ENCODE measurements at regions not wholly inside any gene's neighbourhood (a gene's known extent, or its start where the extent isn't known, plus 50 kb on each side); places are given as distances from the start of the nearest gene placed in this dataset.
"Not testable (repeated sequence)": the region's sequence is repeated elsewhere in the genome, so short reads cannot be mapped to it uniquely, and the experiment has no call there.

DNA sequence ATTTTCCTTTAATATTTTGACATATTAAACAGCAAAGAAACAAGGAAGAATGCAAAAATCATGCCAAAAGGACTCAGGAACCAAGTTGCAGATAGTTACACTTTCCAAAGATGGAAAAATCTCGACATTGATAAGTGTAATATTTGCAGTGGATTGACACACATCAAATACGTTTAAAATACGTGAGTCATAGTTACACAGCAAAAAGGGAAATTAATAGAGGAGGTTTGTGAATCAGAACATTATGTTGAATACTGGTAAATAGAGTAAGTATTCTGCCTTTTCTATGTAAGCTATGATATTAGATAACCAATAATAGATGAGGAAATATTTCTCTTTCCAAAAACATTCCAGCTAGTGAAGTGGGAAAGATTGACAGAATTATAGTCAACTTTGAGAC, 1761.3 kb upstream of the IGFBP7 start:
- DNase-seq (ENCODE audit: low read depth in 1 of 2, low spot score in 1 of 2): no peak

DNA sequence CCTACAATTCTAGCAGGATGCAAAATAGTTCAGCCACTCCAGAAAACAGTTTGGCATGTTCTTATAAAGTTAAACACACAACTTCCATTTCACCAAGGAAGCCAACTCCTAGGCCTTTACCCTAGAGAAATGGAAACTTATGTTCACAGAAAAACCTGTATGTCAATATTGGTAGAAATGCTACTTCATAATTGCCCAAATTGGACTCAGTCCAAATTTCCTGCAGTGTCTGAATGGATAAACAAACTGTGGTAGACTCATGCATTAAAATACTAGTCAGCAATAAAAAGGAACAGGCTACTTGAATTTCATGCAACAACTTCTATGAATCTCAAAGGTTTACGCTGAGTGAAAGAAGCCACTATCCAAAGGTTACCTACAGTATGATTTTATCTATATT, 1738.8 kb upstream of the IGFBP7 start:
- no peak for DNase-seq (ENCODE audit: low read depth in 1 of 2, low spot score in 1 of 2)

DNA sequence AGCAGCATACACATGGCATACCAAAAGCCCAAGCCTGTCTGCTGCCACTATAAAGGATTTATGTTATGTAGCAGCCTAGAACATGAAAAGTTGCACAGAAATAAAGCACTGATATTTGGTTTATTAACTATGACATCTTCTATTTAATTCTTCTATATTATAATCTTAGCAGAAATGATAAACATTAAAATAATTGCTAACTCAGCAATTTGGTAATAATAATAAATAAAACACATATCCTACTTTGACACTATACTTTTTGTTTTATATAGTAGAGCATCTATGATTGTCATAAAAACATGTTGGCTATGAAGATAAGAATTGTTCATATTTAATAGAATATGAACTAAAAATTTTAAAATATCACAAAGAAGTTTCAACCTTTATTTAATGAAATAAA, 1733.3 kb upstream of the IGFBP7 start:
- DNase-seq (ENCODE audit: low read depth in 1 of 2, low spot score in 1 of 2): no peak

DNA sequence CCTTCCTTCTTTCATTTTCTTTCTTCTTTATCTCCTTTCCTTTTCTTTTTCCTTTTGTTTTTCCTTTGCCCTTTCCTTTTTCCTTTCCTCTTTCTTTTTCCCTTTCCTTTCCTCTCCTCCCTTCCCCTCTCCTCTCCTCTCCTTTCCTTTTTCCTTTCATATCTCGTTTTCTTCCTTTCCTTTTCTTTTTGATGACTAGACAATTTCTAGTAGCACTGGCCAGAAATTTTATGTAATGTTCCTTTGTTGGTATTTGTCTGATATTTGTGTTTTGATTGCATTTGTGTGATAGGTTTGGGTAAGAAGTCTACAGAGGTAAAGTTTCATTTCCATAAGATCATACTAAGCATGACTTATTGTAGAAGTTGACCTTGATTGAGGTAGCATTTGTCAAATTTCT, 1722.9 kb upstream of the IGFBP7 start:
- DNase-seq (ENCODE audit: low read depth in 1 of 2, low spot score in 1 of 2): no peak

DNA sequence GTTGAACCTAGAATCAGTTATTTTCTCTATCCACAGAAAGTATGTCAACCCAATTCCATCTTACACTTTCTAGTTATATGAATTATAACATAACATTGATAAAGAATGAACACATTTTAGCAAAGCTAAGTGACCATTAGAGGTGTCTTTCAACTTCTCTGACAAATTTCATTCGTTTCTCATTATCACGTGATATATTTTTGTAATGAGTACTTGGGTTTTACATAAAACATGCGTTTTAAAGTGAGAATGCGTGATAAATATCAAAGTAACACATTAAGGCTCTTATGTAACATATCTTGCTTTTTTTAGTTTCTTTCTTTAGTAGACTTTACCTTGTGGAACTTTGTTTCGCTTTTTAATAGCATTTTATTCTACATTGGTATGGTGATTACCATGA, 1715.1 kb upstream of the IGFBP7 start:
- DNase-seq (ENCODE audit: low read depth in 1 of 2, low spot score in 1 of 2): no peak

DNA sequence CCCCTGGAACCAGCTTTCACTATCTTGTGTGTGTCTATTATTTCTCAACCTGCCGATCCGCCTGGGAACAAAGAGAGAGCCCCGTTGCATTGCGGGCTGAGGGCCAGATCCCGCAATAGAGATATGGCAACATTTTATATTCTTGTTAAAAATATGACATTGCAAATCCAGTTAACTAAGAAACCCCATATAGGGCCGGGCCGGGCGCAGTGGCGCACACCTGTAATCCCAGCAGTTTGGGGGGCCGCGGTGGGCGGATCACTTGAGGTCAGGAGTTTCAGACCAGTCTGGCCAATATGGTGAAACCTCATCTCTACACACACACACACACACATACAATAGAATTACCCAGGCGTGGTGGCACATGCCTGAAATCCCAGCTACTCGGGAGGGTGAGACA, 1708.4 kb upstream of the IGFBP7 start:
- not testable (repeated sequence) for DNase-seq (ENCODE audit: low read depth in 1 of 2, low spot score in 1 of 2)

DNA sequence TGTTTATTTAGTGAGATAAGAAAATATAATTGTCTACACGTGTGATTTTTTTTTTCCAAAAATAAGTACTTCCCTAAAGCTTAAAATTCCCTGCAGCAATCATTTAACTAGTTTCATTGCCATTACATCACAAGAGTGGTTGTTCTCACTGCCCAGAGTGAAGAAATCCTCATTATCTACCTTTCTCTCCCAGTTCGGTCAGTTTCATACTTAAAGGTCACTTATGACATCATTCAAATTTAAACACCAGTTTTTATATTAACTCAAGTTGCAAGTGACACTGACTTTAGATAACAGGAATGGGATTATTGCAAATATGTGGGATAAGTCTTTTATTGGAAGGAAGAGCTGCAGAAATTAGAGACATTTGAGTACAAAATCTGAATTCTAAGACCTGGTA, 1699.8 kb upstream of the IGFBP7 start:
- DNase-seq (ENCODE audit: low read depth in 1 of 2, low spot score in 1 of 2): no peak

DNA sequence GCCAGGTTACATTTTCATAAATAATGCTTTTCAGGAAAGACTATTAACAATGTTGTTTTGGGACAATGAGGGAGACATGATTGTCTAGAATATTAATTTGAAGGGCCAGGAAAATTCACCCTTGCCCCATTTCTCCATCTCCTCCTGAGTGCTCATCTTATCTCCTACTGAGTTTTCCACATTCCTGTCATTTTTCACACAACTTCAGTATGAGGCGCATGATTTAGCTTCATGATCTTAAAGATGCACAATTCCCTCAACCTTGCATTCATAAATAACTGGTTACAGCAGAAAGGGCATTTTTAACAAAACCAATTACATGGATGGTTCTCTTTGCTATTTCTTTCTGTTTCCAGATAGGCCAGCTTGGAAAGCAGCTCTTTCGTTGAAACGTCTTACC, 1699.2 kb upstream of the IGFBP7 start:
- DNase-seq (ENCODE audit: low read depth in 1 of 2, low spot score in 1 of 2): no peak

DNA sequence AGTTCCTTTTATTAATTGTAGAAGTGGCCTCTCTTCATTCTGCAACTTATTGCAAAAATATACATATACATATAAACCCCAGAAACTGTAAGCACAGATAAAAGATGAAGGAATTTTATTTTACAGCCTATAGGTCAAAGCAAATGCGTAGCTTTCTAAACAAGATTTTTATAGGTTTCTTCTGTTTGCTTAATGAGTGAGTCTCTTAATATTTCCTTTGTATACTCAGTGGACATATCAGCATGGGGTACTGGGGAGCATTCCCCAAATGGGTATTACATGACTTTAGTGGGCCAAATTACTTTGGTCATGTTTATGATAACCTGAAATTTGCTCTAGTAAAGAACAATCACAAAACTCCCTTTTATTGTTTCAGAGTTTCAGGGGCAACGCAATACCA, 1698.6 kb upstream of the IGFBP7 start:
- DNase-seq (ENCODE audit: low read depth in 1 of 2, low spot score in 1 of 2): no peak

DNA sequence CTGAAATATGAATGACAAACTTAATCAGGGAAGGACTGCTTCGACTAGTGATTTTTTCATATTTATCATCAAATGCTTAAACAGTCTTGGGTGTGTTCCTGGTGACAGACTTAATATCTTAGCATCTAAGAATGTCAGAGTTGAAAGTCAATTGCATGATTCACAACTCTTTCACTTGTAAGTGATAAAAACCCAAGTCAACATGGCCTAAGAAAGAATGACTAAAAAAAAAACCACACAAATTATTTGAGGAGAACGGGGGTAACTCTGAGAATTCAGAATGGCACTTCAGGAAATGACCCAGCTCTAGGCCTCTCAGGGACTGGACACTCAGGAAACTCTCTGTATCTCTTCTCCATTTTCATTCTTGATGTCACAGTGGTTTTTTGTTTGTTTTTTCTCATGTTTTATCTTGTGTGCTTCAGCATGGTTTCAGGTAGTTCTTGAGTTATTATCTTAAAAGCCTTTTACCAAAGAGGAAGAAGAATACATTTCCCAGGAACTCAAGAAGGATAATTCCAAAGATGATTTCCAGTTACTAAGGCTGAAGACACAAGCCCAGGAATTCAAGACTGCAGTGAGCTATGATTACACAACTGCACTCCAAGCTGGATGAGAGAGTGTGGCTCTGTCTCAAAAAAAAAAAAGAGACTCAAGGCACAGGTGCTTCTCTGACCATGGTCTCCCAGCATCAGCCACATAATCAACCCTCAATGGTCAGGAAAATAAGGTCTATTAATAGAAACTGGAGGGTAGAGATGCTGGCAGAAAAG, 1697.8 kb upstream of the IGFBP7 start:
- DNase-seq (ENCODE audit: low read depth in 1 of 2, low spot score in 1 of 2): no peak

DNA sequence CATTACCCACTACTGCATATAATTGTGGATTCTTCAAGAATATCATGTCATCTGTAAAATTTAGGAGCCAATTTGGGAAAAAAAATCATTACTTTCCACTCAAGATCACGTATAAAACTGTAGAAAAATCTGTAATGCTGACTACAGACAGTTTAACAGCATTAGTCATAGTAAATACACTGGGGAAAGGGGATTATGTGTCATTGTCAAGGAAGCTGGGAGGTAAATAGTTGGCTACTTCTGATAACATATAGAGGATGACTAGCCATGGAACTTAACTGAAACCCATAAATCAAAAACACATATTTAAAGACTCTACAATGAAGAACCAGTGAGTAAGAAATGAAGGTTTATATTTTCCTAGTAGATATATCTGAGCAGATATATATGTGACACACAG, 1666.4 kb upstream of the IGFBP7 start:
- DNase-seq (ENCODE audit: low read depth in 1 of 2, low spot score in 1 of 2): no peak

DNA sequence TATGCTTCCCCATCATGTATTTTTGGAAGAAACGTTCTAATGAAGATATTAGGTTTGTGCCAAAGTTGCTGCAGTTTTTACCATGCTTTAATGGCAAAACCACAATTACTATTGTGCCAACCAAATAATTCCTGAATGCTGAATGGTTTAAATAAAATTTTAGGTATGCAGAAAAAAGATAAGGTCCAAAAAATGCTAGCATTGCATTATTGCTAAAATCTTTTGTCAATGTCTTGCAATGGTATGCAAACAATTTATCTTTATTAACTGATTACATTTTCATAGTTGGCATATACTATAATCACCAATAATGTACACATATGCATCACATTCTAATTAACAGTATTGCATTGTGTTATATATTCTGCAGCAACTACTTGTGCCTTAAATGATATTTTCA, 1657.4 kb upstream of the IGFBP7 start:
- DNase-seq (ENCODE audit: low read depth in 1 of 2, low spot score in 1 of 2): no peak

DNA sequence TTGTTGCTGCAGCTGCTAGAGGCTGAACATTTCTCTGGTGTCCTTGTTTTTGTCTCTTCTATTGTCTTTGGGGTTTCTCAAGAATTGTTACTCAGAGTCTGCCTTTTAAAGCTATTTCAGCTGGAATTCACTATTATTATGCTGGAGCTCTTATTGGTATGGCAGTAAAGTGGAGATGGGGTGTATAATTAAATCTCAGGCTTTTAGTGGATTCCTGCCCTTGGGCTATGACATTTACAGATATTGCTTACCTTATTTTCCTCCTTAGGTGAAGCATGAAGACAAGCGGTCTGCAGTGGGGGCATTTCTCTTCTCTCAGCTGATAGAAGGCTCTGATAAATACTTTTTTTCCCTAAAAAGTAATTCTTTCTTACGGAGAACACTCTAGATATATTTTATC, 1656.6 kb upstream of the IGFBP7 start:
- no peak for DNase-seq (ENCODE audit: low read depth in 1 of 2, low spot score in 1 of 2)

DNA sequence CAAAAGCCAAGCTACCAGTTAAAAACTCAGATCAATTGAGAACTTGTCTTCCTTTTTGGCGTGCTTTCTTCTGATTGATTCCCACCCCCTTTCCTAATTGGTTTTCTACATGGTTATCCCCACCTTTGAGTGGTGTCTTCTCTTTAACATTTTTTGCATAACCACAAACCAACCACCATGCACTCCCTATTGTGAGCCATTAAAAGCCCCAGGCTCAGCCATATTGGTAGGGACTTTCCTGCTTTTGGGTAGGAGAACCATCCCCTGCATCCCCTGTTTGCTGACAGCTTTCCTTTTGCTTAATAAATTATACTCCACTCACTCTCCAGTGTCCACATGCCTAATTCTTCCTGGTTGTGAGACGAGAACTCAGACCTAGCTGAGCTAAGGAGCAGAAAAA, 1651.4 kb upstream of the IGFBP7 start:
- no peak for DNase-seq (ENCODE audit: low read depth in 1 of 2, low spot score in 1 of 2)

DNA sequence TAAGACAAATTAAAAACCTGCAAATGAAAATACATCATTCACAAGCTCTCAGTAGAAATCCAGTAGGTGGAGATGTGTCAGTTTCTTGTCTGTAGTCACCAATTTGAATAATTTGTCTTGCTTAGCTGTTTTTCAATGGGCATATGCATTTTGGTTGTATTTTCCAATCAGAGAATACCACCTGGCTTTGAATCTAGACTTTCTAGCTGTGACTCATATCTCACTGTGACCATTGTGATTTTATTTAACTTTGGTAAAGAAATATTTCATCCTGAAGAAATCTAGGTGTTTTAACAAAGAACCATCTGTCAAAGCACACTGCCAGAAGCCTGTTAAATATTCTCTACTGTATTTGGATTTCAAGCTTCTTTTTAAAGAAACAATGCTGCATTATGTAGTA, 1650.6 kb upstream of the IGFBP7 start:
- no peak for DNase-seq (ENCODE audit: low read depth in 1 of 2, low spot score in 1 of 2)

DNA sequence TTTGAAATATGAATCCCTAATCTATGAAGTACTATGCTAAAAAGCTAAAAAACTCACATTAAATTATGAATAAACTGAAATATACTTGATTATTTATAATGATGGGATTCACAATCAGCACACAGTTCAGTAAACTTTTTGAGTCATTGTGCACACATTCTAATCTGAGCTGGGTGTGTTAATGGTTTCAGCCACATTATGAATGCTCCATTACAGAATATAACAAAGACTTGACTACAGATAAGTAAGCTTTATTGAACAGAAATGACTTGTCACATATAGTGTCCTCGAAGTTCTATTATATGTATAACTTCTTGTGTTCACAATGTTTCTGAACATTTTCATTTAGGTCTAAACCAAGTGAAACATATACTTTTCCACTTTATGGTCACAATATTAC, 1649.9 kb upstream of the IGFBP7 start:
- DNase-seq (ENCODE audit: low read depth in 1 of 2, low spot score in 1 of 2): no peak

DNA sequence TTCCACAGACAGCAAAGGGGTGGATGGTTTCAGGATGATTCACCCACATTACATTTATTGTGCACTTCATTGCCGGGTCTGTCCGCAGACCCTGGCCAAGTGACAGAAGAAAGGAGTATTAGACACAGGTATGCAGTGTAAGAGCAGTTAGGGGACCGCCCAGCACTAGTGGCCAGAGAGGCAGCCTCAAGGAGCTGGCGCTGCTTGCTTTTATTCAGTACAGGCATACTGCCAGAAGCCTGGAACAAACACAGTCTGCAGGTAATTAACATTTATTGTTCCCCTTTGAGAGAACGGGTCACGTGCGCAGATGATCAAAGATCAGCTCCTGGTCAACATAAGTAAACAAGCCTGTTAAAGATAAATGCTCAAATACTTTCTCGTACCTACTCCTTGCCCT, 1639.0 kb upstream of the IGFBP7 start:
- no peak for DNase-seq (ENCODE audit: low read depth in 1 of 2, low spot score in 1 of 2)

DNA sequence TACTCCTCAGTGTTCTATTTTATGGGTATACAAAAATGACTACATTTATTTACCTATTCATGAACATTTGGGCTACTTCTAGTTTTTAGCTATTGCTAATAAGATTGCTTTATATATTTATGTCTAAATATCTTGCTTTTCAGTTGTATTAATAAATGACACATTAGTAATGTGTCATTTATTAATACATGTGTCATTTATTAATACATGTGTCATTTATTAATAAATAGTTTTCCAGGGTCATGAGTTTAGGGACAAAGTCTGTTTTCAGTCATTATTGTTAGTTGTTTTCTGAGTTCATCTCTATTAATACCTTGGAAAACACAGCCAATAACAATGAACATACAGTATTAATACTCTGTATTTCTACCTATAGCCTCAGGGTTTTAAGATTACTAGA, 1630.7 kb upstream of the IGFBP7 start:
- no peak for DNase-seq (ENCODE audit: low read depth in 1 of 2, low spot score in 1 of 2)

DNA sequence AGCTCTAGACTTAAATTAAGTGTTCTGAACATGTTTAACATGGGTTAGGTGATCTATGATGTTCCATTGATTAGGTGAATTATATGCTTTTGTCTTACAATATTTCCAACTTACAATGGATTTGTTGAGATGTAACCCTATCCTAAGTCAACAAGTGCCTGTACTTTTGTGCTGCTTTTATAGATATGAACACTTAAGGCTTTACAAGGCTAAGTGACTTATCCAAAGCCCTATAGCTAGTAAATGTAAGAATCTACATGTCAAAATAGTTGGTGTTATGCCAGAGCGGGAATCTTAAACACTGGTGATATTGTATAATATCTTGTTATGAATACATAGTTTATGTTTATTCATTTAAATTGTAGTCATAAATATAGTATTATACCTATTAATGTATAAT, 1629.1 kb upstream of the IGFBP7 start:
- DNase-seq (ENCODE audit: low read depth in 1 of 2, low spot score in 1 of 2): no peak

DNA sequence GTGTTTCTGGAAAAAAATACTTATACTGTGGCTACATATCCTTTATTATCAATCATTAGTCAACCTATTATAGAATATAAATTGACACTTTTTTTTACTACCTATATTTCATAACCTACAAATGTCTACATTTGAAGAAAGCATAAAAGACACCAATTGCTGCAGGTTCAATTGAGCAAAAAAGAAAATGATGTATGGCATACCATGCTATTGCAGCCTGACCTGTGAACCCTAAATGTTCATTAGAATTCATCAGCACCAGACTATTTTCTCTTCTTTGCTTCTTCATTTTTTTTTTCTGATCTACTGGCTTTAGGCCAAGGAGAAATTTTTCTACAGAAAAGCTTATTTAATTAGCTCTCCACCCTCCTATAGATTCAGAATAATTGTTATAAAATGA, 1628.2 kb upstream of the IGFBP7 start:
- DNase-seq (ENCODE audit: low read depth in 1 of 2, low spot score in 1 of 2): no peak

DNA sequence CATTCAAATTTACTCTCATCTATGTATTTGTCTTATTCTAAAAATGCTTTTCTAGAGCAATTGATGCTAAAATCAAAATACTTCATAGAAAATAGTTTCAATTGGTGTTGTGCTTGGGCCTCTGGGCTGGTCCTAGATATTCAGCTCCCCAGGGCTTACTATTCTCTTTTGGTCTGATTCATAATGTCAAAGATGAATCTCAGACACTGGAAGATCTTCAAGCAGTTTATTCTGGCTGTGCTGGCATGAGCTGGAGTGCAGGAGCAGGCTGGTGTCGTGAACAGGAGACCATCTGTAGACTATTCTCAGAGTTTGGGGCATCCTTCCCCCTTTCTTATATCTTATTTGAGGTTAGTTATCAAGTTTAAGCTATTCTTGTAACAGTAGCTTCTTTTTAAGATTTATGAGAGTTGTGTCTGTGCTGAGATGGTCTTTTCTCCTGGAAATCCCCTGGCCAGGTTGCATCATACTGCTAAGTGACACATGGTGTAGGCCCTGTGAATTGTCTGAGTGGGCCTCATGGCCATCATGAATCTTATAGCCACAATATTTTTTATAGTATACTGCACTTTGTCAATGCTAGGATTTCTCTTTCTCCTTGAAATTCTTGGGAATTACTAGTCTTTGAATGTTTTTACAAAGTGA, 1624.0 kb upstream of the IGFBP7 start:
- DNase-seq (ENCODE audit: low read depth in 1 of 2, low spot score in 1 of 2): no peak

DNA sequence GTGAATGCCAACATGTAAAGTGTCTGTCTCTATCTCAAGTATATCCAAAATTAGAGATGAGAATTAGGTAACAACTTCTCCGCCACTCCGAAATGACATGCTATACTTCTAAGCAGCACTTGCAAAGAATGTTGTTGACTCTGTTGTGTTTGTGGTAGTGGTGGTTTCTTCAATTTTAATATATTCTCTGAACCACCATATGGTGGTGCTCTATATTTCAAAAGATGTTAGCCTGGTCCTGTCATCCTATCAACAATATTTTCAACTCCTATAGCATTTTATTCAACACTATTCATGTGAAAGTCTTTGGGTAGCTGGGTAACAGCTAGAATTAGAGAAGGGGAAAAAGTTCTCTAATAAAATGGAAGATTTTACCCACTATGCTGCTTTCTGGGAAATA, 1622.8 kb upstream of the IGFBP7 start:
- DNase-seq (ENCODE audit: low read depth in 1 of 2, low spot score in 1 of 2): no peak

DNA sequence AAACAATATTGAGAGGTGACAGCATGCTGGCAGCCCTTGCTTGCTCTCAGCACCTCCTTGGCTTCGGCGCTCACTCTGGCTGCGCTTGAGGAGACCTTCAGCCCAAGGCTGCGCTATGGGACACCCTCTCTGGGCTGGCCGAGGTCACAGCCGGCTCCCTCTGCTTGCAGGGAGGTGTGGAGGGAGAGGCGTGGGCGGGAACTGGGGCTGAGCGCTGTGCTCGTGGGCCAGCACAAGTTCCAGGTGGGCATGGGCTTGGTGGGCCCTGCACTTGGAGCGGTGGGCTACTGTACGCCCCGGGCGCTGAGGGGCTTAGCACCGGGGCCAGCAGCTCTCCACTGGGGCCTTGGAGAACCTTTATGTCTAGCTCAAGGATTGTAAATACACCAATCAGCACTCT, 1613.8 kb upstream of the IGFBP7 start:
- DNase-seq (ENCODE audit: low read depth in 1 of 2, low spot score in 1 of 2): no peak

Data from stimulated activated CD4-positive, alpha-beta T cell treated with anti-CD3 and anti-CD28 coated beads, Interleukin-15, amount 100 ng/mL, for 1 hour (primary cell).